ENCODE measurements at regions not wholly inside any gene's neighbourhood (a gene's known extent, or its start where the extent isn't known, plus 50 kb on each side); places are given as distances from the start of the nearest gene placed in this dataset.

- in situ Hi-C loops (cut with MboI; ENCODE audit: low sequenced_read_pairs): no loop called here
- H3K4me1 ChIP-seq: no peaks in the 10 kb centered on the region; the same call in 1 of the 2 replicates
- no peaks in the 10 kb centered on the region for H3K36me3 ChIP-seq (replicated peaks)
- DNase-seq (ENCODE audit: low spot score in 2 of 2): no peak
- no peaks in the 10 kb centered on the region for H3K9me3 ChIP-seq
- no peaks in the 10 kb centered on the region for H3K27me3 ChIP-seq (ENCODE audit: low read depth)
- no peak overlapping the region for H3K4me3 ChIP-seq
Measured at GRCh38 chr13:67314405-67314804, 84.3 kb upstream of the PCDH9 start.

- no peaks in the 10 kb centered on the region for H3K36me3 ChIP-seq (replicated peaks)
- H3K4me1 ChIP-seq: no peaks in the 10 kb centered on the region
- no peaks in the 10 kb centered on the region for H3K27me3 ChIP-seq (ENCODE audit: low read depth)
- no peaks in the 10 kb centered on the region for H3K9me3 ChIP-seq
- H3K4me3 ChIP-seq: no peak overlapping the region
- no peak for DNase-seq (ENCODE audit: low spot score in 2 of 2)
- in situ Hi-C loops (cut with MboI; ENCODE audit: low sequenced_read_pairs): no loop called here
Measured at GRCh38 chr13:67308004-67308772, 78.1 kb upstream of the PCDH9 start.

- no peaks in the 10 kb centered on the region for H3K4me1 ChIP-seq
- DNase-seq (ENCODE audit: low spot score in 2 of 2): no peak
- no peaks in the 10 kb centered on the region for H3K36me3 ChIP-seq (replicated peaks)
- H3K27me3 ChIP-seq (ENCODE audit: low read depth): no peaks in the 10 kb centered on the region
- H3K4me3 ChIP-seq: no peak overlapping the region
- in situ Hi-C loops (cut with MboI; ENCODE audit: low sequenced_read_pairs): no loop called here
- no peaks in the 10 kb centered on the region for H3K9me3 ChIP-seq
Measured at GRCh38 chr13:67306742-67307141, 76.6 kb upstream of the PCDH9 start.

GRCh38 chr13:67303661-67304333, 73.7 kb upstream of the PCDH9 start:
- Histone ChIP-seq H3K4me1 (no peaks in the 10 kb centered on the region), H3K36me3 (replicated peaks) (no peaks in the 10 kb centered on the region), H3K27me3 (ENCODE audit: low read depth) (no peaks in the 10 kb centered on the region), H3K4me3 (no peak overlapping the region), H3K9me3 (no peaks in the 10 kb centered on the region)
- no peak for DNase-seq (ENCODE audit: low spot score in 2 of 2)
- in situ Hi-C loops (cut with MboI; ENCODE audit: low sequenced_read_pairs): no loop called here

GRCh38 chr13:67299751-67300150, 69.6 kb upstream of the PCDH9 start:
- no peaks in the 10 kb centered on the region for H3K36me3 ChIP-seq (replicated peaks)
- in situ Hi-C loops (cut with MboI; ENCODE audit: low sequenced_read_pairs): no loop called here
- no peak overlapping the region for H3K4me3 ChIP-seq
- H3K4me1 ChIP-seq: peaks cover 7% of the 10 kb centered on the region; the same call in 1 of the 2 replicates
- no peaks in the 10 kb centered on the region for H3K27me3 ChIP-seq (ENCODE audit: low read depth)
- H3K9me3 ChIP-seq: no peaks in the 10 kb centered on the region
- DNase-seq (ENCODE audit: low spot score in 2 of 2): no peak

- no peaks in the 10 kb centered on the region for H3K9me3 ChIP-seq
- H3K27me3 ChIP-seq (ENCODE audit: low read depth): no peaks in the 10 kb centered on the region
- peaks cover 7% of the 10 kb centered on the region; the same call in 1 of the 2 replicates for H3K4me1 ChIP-seq
- no peak for DNase-seq (ENCODE audit: low spot score in 2 of 2)
- in situ Hi-C loops (cut with MboI; ENCODE audit: low sequenced_read_pairs): no loop called here
- H3K36me3 ChIP-seq (replicated peaks): no peaks in the 10 kb centered on the region
- no peak overlapping the region for H3K4me3 ChIP-seq
Measured at GRCh38 chr13:67299072-67299635, 69.0 kb upstream of the PCDH9 start.

GRCh38 chr13:67298297-67298696, 68.2 kb upstream of the PCDH9 start:
- in situ Hi-C loops (cut with MboI; ENCODE audit: low sequenced_read_pairs): no loop called here
- H3K9me3 ChIP-seq: no peaks in the 10 kb centered on the region
- H3K4me3 ChIP-seq: no peak overlapping the region
- no peaks in the 10 kb centered on the region for H3K36me3 ChIP-seq (replicated peaks)
- no peak for DNase-seq (ENCODE audit: low spot score in 2 of 2)
- H3K27me3 ChIP-seq (ENCODE audit: low read depth): no peaks in the 10 kb centered on the region
- peaks cover 7% of the 10 kb centered on the region; the same call in 1 of the 2 replicates for H3K4me1 ChIP-seq

- Histone ChIP-seq H3K9me3 (no peaks in the 10 kb centered on the region), H3K36me3 (replicated peaks) (no peaks in the 10 kb centered on the region), H3K4me3 (no peak overlapping the region), H3K27me3 (ENCODE audit: low read depth) (no peaks in the 10 kb centered on the region), H3K4me1 (peaks cover 7% of the 10 kb centered on the region; the same call in 1 of the 2 replicates)
- DNase-seq (ENCODE audit: low spot score in 2 of 2): no peak
- in situ Hi-C loops (cut with MboI; ENCODE audit: low sequenced_read_pairs): no loop called here
Measured at GRCh38 chr13:67296511-67296910, 66.4 kb upstream of the PCDH9 start.

GRCh38 chr13:67292886-67293285, 62.8 kb upstream of the PCDH9 start:
- no peaks in the 10 kb centered on the region for H3K27me3 ChIP-seq (ENCODE audit: low read depth)
- DNase-seq (ENCODE audit: low spot score in 2 of 2): no peak
- no peaks in the 10 kb centered on the region for H3K9me3 ChIP-seq
- peaks cover 4% of the 10 kb centered on the region; the same call in 1 of the 2 replicates for H3K4me1 ChIP-seq
- no peak overlapping the region for H3K4me3 ChIP-seq
- in situ Hi-C loops (cut with MboI; ENCODE audit: low sequenced_read_pairs): no loop called here
- H3K36me3 ChIP-seq (replicated peaks): no peaks in the 10 kb centered on the region

- Histone ChIP-seq H3K36me3 (replicated peaks) (no peaks in the 10 kb centered on the region), H3K4me3 (no peak overlapping the region), H3K27me3 (ENCODE audit: low read depth) (no peaks in the 10 kb centered on the region), H3K4me1 (no peaks in the 10 kb centered on the region), H3K9me3 (no peaks in the 10 kb centered on the region)
- in situ Hi-C loops (cut with MboI; ENCODE audit: low sequenced_read_pairs): no loop called here
- DNase-seq (ENCODE audit: low spot score in 2 of 2): no peak
Measured at GRCh38 chr13:67285611-67286010, 55.5 kb upstream of the PCDH9 start.

- Histone ChIP-seq H3K4me3 (no peak overlapping the region), H3K9me3 (no peaks in the 10 kb centered on the region), H3K36me3 (replicated peaks) (no peaks in the 10 kb centered on the region), H3K27me3 (ENCODE audit: low read depth) (no peaks in the 10 kb centered on the region), H3K4me1 (no peaks in the 10 kb centered on the region)
- DNase-seq (ENCODE audit: low spot score in 2 of 2): no peak
- in situ Hi-C loops (cut with MboI; ENCODE audit: low sequenced_read_pairs): no loop called here
Measured at GRCh38 chr13:67283637-67284036, 53.5 kb upstream of the PCDH9 start.

- H3K27me3 ChIP-seq (ENCODE audit: low read depth): no peaks in the 10 kb centered on the region
- no peak for DNase-seq (ENCODE audit: low spot score in 2 of 2)
- no peak overlapping the region for H3K4me3 ChIP-seq
- in situ Hi-C loops (cut with MboI; ENCODE audit: low sequenced_read_pairs): no loop called here
- no peaks in the 10 kb centered on the region for H3K9me3 ChIP-seq
- no peaks in the 10 kb centered on the region for H3K36me3 ChIP-seq (replicated peaks)
- H3K4me1 ChIP-seq: no peaks in the 10 kb centered on the region
Measured at GRCh38 chr13:67281466-67281865, 51.3 kb upstream of the PCDH9 start.

Data from HAP-1 (cell line).